Left cardiac atrium (tissue), 4 donors: ENCODE measurements at regions not wholly inside any gene's neighbourhood (a gene's known extent, or its start where the extent isn't known, plus 50 kb on each side); places are given as distances from the start of the nearest gene placed in this dataset.
"Not testable (repeated sequence)": the region's sequence is repeated elsewhere in the genome, so short reads cannot be mapped to it uniquely, and the experiment has no call there.

Source experiments
- ATAC-seq, 2 donors: fragments of 200-7000 bp; cut with Tn5 transposase; one replicate each; pipeline ENCODE4 v1.9.1; 2020; ENCODE audit warnings: mild to moderate bottlenecking in 2 of 2, moderate library complexity in 2 of 2
- DNase-seq: peaks from one replicate; pipeline ENCODE4 v3.0.0-alpha.2; 2020
- intact Hi-C, 2 donors: fragments of 100-400 bp; cut with DNase I; formaldehyde crosslinking; loops; one replicate each; pipeline versions ENCODE4 v1.14.1 to v1.15.1; 2022 to 2023
- donor health status: DM: no; HTN: yes; CAD: no.
- donor health status: DM: no; HTN: yes; CAD: no; lungs with severe emphysema.
- donor health status: DM: yes; HTN: yes; CAD: no.
- donor health status: Dilated cardiomyopathy.

- intact Hi-C loops = no loop called here
- no peak for ATAC-seq
- DNase-seq = no peak
Observed at GRCh38 chrX:27404366-27404765, 58.8 kb downstream of the PPP4R3C start.

GRCh38 chrX:27399146-27399456 is 64.0 kb downstream of the PPP4R3C start:
- intact Hi-C loops = no loop called here
- DNase-seq (no peak), ATAC-seq (no peak)

GRCh38 chrX:27391623-27392022 is 71.5 kb downstream of the PPP4R3C start:
- ATAC-seq (no peak), DNase-seq (no peak)
- intact Hi-C loops = no loop called here

DNA sequence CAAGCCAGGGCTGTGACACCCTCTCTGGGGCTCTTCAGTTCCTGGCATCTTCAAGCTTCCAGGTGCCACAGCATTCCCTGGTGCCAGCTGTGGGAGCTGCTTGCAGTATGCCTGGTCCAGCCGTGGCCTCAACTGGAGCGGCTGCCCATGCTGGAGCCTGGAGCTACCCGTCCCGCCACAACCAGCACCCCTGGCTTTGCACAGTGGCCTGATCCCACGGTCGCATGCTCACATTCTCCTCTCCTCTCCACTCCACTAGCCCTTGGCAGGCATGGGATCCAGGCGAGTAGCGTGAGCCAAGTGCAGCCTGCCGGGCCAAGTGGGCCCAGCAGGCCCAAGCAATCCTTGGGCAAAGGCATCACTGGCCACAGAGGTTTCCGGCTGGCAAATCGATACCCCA is 81.7 kb downstream of the PPP4R3C start:
- intact Hi-C loops = no loop called here
- peak; percentile 14 for DNase-seq
- no peak for ATAC-seq

- peak in 1 of 2 donors; percentile 78 for ATAC-seq
- no peak for DNase-seq
- intact Hi-C loops = no loop called here
Observed at GRCh38 chrX:27380163-27380845, 82.8 kb downstream of the PPP4R3C start.

- intact Hi-C loops = no loop called here
- DNase-seq (no peak), ATAC-seq (no peak)
Observed at GRCh38 chrX:27354021-27354420, 109.1 kb downstream of the PPP4R3C start.

DNA sequence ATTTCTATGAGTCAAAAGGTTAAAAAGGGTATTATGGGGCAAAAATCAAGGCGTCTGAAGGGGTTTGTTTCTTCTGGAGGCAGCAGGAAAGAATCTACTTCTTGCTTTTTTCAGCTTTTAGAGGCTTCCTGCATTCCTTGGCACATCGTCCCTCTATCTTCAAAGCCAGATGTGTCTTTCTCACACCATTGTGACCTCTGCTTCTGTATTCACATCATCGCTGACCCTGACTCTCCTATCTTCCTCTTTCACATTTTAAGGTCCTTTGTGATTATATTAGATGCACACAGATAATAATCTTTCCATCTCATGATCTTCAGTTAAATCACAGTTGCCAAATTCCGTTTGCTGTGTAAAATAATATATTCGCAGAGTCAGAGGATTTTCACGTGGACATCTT is 112.7 kb downstream of the PPP4R3C start:
- intact Hi-C loops = no loop called here

DNA sequence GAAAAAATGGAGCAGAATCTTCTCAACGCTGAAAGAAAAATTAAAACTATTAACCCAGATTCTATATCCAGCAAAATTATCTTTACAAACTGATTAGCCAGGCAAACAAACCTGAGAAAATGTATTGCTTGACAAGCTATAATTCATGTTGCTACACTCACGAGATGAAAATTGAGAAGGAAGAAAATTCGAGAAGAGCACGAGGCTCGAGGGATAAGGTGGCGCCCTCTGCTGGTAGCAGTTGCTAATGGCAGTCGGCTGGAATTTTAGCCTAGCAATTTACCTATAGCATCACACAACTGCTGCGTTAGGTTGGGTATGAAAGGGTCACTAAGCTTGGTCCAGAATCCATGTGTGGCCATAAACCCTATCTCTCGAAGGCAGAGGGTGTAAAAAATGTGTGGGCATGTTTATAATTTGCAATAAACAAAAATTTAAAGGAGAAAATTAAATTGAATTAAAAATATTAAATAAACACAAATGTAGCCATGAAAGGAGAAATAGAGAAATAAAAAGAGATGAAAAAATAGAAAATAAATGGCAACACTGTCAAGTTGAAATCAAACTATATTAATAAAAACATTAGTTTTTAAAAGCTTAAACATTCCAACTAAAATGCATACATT is 126.6 kb downstream of the PPP4R3C start:
- ATAC-seq (no peak), DNase-seq (no peak)
- intact Hi-C loops = no loop called here

More for the DNA sequence above, 112.7 kb downstream of the PPP4R3C start:
- DNase-seq (no peak), ATAC-seq (no peak)

GRCh38 chrX:27321632-27322031 is 141.5 kb downstream of the PPP4R3C start:
- DNase-seq (no peak), ATAC-seq (no peak)
- intact Hi-C loops = no loop called here

GRCh38 chrX:27309406-27309805 is 153.7 kb downstream of the PPP4R3C start:
- intact Hi-C loops = no loop called here
- no peak for DNase-seq
- ATAC-seq = no peak

DNA sequence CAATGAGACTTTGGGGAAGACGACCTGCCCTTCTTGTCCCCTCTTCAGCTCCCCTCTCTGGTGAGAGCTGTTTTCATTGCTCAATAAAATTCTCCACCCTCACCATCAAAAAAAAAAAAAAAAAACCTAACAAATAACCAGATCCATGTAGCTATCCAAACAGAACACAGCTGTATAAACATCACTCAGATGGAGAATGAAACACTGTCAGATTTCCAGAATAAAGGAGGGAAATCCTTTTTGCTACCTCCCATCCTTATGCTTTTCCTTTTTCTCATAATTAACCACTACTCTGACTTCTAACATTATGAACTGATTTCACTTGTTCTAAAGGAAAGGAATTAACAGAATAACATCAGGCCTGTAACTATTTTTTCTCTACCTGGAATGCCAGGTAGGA is 155.6 kb downstream of the PPP4R3C start:
- no peak for DNase-seq
- ATAC-seq = no peak
- intact Hi-C loops = no loop called here

DNA sequence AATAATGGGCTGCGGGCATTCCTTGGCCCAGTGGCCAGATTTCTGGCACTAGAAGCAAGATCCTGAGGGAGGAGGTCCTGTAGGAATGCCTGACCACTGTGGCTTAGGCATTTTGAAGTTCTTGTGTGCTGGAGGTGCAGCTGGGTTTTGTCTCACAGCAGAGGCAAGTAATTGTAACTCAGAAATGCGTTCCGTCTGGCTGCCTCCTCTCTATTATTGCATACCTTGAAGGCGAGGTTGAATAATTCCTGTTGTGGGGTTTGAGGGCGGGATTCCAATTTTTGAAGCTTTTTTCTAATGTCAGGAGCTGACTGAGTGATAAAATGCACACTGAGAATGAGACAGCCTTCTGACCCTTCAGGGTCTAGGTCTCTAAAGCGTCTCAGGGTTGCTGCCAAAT is 170.6 kb downstream of the PPP4R3C start:
- ATAC-seq, DNase-seq, intact Hi-C loops: not testable (repeated sequence)

DNA sequence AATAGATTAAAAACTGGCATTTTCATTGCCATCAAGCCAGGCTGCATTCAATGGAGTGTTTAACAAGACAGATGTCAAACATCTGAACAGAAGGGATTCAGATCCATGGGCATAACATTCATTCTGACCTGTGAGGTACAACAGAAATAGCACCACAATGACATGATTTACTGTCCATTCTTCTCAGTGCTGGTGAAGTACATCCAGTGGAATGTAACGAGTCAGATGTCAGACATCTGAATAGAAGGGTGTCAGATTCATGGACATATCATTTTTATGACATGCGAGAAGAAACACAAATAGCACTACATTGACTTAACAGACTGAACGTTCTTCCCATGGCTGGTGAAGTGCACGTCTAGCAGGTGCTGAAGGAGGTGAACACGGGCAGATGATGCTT is 186.4 kb downstream of the PPP4R3C start:
- ATAC-seq (no peak), DNase-seq (no peak)
- intact Hi-C loops = no loop called here

DNA sequence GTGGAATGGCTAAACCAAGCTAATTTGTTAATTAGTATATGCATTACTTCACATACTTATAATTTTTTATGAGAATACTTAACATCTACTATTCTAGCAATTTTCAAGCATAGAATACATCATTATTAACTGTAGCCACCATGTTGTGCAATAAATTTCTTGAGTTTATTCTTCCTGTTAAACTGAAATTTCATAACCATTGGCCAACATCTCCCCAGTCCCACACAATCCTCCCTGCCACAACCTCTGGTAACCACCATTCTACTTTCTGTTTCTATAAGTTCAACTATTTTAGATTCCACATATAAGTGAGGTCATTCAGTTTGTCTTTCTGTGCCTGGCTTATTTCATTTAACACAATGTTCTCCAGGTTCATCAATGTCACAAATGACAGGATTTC is 208.5 kb downstream of the PPP4R3C start:
- no peak for ATAC-seq
- no peak for DNase-seq
- intact Hi-C loops = no loop called here

GRCh38 chrX:27251369-27251768 is 211.8 kb downstream of the PPP4R3C start:
- DNase-seq (no peak), ATAC-seq (no peak)
- intact Hi-C loops = no loop called here

DNA sequence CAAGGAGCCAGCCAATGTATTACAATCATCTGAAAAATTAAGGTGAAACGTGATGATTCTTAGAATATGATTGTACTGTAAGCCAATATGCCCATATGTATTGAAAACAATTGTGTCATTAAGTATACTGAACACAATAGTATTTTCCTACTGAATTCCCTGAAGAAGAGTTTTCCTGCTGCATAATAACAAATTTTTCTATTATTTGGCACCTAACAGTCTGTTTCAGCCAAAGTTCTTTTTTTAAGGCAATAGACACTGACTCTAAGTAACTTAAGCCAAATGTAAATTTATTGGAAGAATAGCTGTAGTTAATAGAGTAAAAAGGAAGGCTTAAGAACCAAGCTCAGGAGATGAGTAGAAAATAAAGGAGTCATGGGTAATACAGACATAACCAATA is 220.6 kb downstream of the PPP4R3C start:
- DNase-seq = no peak
- intact Hi-C loops = no loop called here
- ATAC-seq = no peak

- DNase-seq = no peak
- intact Hi-C loops = no loop called here
Observed at GRCh38 chrX:27241981-27242380, 221.2 kb downstream of the PPP4R3C start.

DNA sequence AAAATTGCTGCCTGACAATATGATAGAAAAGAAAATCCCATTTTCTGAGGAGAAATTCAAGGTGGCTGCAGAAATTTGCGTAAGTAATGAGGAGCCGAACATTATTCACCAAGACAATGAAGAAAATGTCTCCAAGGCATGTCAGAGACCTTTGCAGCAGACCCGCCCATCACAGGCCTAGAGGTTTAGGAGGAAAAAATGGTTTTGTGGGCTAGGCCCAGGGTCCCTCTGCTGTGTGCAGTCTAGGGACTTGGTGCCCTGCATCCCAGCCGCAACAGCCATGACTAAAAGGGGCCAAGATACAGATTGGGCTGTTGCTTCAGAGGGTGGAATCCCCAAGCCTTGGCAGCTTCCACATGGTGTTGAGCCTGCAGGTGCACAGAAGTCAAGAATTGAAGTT is 223.1 kb downstream of the PPP4R3C start:
- DNase-seq, intact Hi-C loops, ATAC-seq: not testable (repeated sequence)

More at GRCh38 chrX:27241981-27242380, 221.2 kb downstream of the PPP4R3C start:
- no peak for ATAC-seq

- no peak for DNase-seq
- intact Hi-C loops = no loop called here
- no peak for ATAC-seq
Observed at GRCh38 chrX:27236681-27237080, 226.5 kb downstream of the PPP4R3C start.

DNA sequence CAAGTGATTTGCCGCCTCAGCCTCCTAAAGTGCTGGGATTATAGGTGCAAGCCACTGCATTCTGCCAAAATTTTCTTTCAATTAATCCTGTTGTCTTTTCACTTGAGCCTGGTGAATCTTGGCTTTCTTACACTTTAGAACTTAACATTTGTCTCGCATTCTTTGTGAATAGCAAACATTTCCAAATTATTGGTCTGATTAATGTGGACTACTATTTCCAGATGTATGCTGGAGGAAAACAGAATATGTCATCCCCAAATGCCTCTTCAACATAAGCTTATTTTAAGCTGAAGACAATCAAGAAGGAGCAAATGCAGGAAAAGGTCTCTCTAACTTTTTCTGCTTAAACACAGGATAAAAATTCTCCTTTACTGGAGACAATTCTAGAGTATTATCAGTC is 233.4 kb downstream of the PPP4R3C start:
- no peak for DNase-seq
- intact Hi-C loops = no loop called here
- no peak for ATAC-seq

- DNase-seq (no peak), ATAC-seq (no peak)
- intact Hi-C loops = no loop called here
Observed at GRCh38 chrX:27222661-27223060, 240.5 kb downstream of the PPP4R3C start.
